Mesothelial cell of epicardium (in vitro differentiated cells): ENCODE measurements at regions not wholly inside any gene's neighbourhood (a gene's known extent, or its start where the extent isn't known, plus 50 kb on each side); places are given as distances from the start of the nearest gene placed in this dataset.

ENCODE experiments used
- DNase-seq, 2 experiments: peaks; one replicate each; pipeline ENCODE4 v3.0.0; 2021; ENCODE audit warnings: low spot score in 2 of 2; ENCODE audit not compliant: unreplicated experiment in 2 of 2
- H3K27ac Mint-ChIP-seq: 2 replicates; pipeline ENCODE4 v1.8.0; 2021; ENCODE audit warnings: mixed read lengths
- H3K27me3 Mint-ChIP-seq: 2 replicates; pipeline ENCODE4 v1.8.0; 2021; ENCODE audit warnings: low read depth, mixed read lengths
- H3K36me3 Mint-ChIP-seq: 2 replicates; pipeline ENCODE4 v1.8.0; 2021; ENCODE audit warnings: mixed read lengths
- H3K4me1 Mint-ChIP-seq: 2 replicates; pipeline ENCODE4 v1.8.0; 2021; ENCODE audit warnings: mixed read lengths
- H3K4me3 Mint-ChIP-seq: 2 replicates; pipeline ENCODE4 v1.8.0; 2021; ENCODE audit warnings: mild to moderate bottlenecking, moderate library complexity, mixed read lengths
- H3K9me3 Mint-ChIP-seq: 2 replicates; pipeline ENCODE4 v1.8.0; 2021; ENCODE audit warnings: mixed read lengths
- CTCF ChIP-seq: fragments of 200-600 bp; sonication (generic); IDR thresholded peaks from one replicate; pipeline ENCODE4 v1.5.0; 2021; ENCODE audit warnings: antibody characterized with exemption; ENCODE audit not compliant: unreplicated experiment

GRCh38 chr14:101454229-101454628 is 107.1 kb upstream of the DIO3 start:
- Mint-ChIP-seq H3K9me3 (peaks cover 5% of the 10 kb centered on the region), H3K27ac (no peak overlapping the region), H3K27me3 (peaks cover 35% of the 10 kb centered on the region), H3K4me3 (no peak overlapping the region), H3K4me1 (peaks cover 4% of the 10 kb centered on the region), H3K36me3 (no peaks in the 10 kb centered on the region)
- TF ChIP-seq CTCF, result no peak
- peak in 1 of 2 experiments; percentile 11 for DNase-seq

- Mint-ChIP-seq H3K4me1 (peaks cover 8% of the 10 kb centered on the region), H3K27me3 (peaks cover 52% of the 10 kb centered on the region), H3K4me3 (peak overlapping the region; percentile 39), H3K9me3 (peaks cover 5% of the 10 kb centered on the region), H3K36me3 (no peaks in the 10 kb centered on the region), H3K27ac (no peak overlapping the region)
- no peak for DNase-seq
- TF ChIP-seq CTCF, result no peak
Observed at GRCh38 chr14:101456246-101457175, 104.8 kb upstream of the DIO3 start.

GRCh38 chr14:101457301-101457935 is 103.9 kb upstream of the DIO3 start:
- Mint-ChIP-seq H3K9me3 (peaks cover 5% of the 10 kb centered on the region), H3K4me3 (no peak overlapping the region), H3K27me3 (peaks cover 54% of the 10 kb centered on the region), H3K36me3 (no peaks in the 10 kb centered on the region), H3K27ac (no peak overlapping the region), H3K4me1 (peaks cover 8% of the 10 kb centered on the region)
- TF ChIP-seq CTCF, result no peak
- no peak for DNase-seq

GRCh38 chr14:101457936-101458740 is 103.2 kb upstream of the DIO3 start:
- Mint-ChIP-seq H3K27me3 (peaks cover 54% of the 10 kb centered on the region), H3K4me1 (peaks cover 8% of the 10 kb centered on the region), H3K36me3 (no peaks in the 10 kb centered on the region), H3K9me3 (peaks cover 5% of the 10 kb centered on the region), H3K27ac (no peak overlapping the region), H3K4me3 (no peak overlapping the region)
- TF ChIP-seq CTCF, result no peak
- DNase-seq, result no peak

GRCh38 chr14:101458741-101459550 is 102.3 kb upstream of the DIO3 start:
- peak in 1 of 2 experiments; percentile 51 for DNase-seq
- no peaks in the 10 kb centered on the region for H3K36me3 Mint-ChIP-seq
- H3K27ac Mint-ChIP-seq, result no peak overlapping the region
- H3K4me1 Mint-ChIP-seq, result peaks cover 8% of the 10 kb centered on the region
- peak overlapping the region; percentile 67 for H3K4me3 Mint-ChIP-seq
- peaks cover 3% of the 10 kb centered on the region for H3K9me3 Mint-ChIP-seq
- peaks cover 52% of the 10 kb centered on the region for H3K27me3 Mint-ChIP-seq
- TF ChIP-seq CTCF, result no peak
